ENCODE measurements at regions not wholly inside any gene's neighbourhood (a gene's known extent, or its start where the extent isn't known, plus 50 kb on each side); places are given as distances from the start of the nearest gene placed in this dataset.

DNA sequence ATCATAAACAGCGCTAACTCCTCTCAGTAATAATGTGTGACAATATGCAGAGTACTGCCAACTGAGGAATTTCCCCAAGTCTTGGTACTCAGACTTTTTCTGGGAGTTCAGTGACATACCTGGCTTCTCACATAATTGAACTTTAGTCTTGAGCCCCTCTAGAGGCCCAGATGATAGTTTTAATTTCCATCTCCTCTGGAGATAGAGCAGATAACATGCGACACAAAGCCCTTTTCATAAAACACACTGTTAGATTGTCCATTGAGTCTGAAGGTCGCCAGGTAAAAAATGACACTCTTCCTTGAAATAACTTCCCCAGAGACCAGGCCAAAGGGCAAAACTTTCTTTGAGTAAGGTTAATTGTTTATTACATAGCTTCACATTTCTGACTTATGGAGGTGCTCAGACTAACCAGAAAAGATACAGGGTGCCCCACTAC, 476.0 kb downstream of the RASEF start:
- Histone ChIP-seq H3K4me1 (ENCODE audit: control insufficient read depth, insufficient read depth, low read length) (no peaks in the 10 kb centered on the region), H3K4me3 (ENCODE audit: low read length) (no peak overlapping the region), H3K27me3 (ENCODE audit: control insufficient read depth, insufficient read depth, low read length, poor library complexity, severe bottlenecking) (no peaks in the 10 kb centered on the region), H3K9me3 (ENCODE audit: control insufficient read depth, low read length) (no peaks in the 10 kb centered on the region), H3K36me3 (ENCODE audit: control insufficient read depth, insufficient read depth, low read length) (no peaks in the 10 kb centered on the region), H3K9ac (ENCODE audit: extremely low read depth, low read length, poor library complexity, severe bottlenecking) (no peak overlapping the region), H3K27ac (ENCODE audit: low read depth, low read length) (no peak overlapping the region)
- H3K9me3 Mint-ChIP-seq, result no peaks in the 10 kb centered on the region
- H3K27me3 Mint-ChIP-seq (ENCODE audit: insufficient read depth), result no peaks in the 10 kb centered on the region
- TF ChIP-seq, protein P1, sequence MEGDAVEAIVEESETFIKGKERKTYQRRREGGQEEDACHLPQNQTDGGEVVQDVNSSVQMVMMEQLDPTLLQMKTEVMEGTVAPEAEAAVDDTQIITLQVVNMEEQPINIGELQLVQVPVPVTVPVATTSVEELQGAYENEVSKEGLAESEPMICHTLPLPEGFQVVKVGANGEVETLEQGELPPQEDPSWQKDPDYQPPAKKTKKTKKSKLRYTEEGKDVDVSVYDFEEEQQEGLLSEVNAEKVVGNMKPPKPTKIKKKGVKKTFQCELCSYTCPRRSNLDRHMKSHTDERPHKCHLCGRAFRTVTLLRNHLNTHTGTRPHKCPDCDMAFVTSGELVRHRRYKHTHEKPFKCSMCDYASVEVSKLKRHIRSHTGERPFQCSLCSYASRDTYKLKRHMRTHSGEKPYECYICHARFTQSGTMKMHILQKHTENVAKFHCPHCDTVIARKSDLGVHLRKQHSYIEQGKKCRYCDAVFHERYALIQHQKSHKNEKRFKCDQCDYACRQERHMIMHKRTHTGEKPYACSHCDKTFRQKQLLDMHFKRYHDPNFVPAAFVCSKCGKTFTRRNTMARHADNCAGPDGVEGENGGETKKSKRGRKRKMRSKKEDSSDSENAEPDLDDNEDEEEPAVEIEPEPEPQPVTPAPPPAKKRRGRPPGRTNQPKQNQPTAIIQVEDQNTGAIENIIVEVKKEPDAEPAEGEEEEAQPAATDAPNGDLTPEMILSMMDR (conservative IDR thresholded peaks at IDR 0.05), result no peak
- 96 to 100% methylated on average over 1 to 3 of the region's 3 CpGs for WGBS, 2 experiments (ENCODE audit: insufficient coverage in 1 of 2, insufficient read length in 1 of 2)
- H3K36me3 Mint-ChIP-seq (ENCODE audit: low read depth), result no peaks in the 10 kb centered on the region
- DNase-seq, result no peak
- no peak overlapping the region for H3K27ac Mint-ChIP-seq
- H3K4me1 Mint-ChIP-seq, result no peaks in the 10 kb centered on the region
- no peak overlapping the region for H3K4me3 Mint-ChIP-seq

DNA sequence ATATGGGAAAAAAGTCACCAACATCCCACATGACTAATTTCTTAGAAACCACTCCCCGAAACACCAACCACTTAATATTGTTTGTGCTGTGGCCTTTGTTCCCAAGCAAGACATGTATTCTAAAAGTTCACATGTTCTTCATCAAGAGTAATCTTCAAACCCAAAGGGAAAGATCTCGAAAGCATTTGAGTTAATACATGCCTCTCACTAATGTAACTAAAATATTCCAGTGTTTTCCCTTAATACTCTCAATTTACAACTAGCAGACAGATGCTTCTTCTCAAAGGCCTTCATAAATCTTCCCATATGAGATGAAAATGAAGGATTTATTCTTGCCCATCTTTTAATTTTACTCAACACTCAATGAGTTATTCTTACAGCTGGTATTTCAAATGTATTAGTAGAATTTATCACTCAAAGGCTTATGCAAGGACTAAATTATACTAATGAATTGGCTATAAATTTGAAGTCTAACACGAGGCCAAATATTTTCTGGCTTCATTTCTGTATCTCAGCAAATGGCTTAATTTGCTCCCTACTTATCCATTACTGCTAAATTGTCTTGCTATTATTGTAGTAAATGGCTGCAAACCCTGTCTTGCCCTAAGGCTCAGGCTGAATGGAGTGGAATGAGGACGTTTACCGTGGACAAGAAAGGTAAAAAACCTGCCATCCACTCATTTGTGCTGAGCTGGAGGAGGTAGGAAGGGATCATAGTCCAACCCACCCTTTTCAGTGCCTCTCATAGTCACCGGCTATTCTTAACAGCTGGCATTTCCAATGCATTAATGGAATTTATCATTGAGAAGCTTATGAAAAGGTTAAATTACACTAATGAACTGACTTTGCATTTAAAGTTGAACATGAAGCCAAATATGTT, 474.4 kb downstream of the RASEF start:
- Histone ChIP-seq H3K36me3 (ENCODE audit: control insufficient read depth, insufficient read depth, low read length) (no peaks in the 10 kb centered on the region), H3K9ac (ENCODE audit: extremely low read depth, low read length, poor library complexity, severe bottlenecking) (no peak overlapping the region), H3K27me3 (ENCODE audit: control insufficient read depth, insufficient read depth, low read length, poor library complexity, severe bottlenecking) (no peaks in the 10 kb centered on the region), H3K27ac (ENCODE audit: low read depth, low read length) (no peak overlapping the region), H3K9me3 (ENCODE audit: control insufficient read depth, low read length) (no peaks in the 10 kb centered on the region), H3K4me1 (ENCODE audit: control insufficient read depth, insufficient read depth, low read length) (no peaks in the 10 kb centered on the region), H3K4me3 (ENCODE audit: low read length) (no peak overlapping the region)
- no peak overlapping the region for H3K4me3 Mint-ChIP-seq
- no peak for DNase-seq
- no peak overlapping the region for H3K27ac Mint-ChIP-seq
- H3K36me3 Mint-ChIP-seq (ENCODE audit: low read depth), result no peaks in the 10 kb centered on the region
- 92% methylated on average over 4 to 6 of the region's 6 CpGs for WGBS, 2 experiments (ENCODE audit: insufficient coverage in 1 of 2, insufficient read length in 1 of 2)
- TF ChIP-seq, protein P1 (conservative IDR thresholded peaks at IDR 0.05), result no peak
- H3K9me3 Mint-ChIP-seq, result no peaks in the 10 kb centered on the region
- no peaks in the 10 kb centered on the region for H3K27me3 Mint-ChIP-seq (ENCODE audit: insufficient read depth)
- H3K4me1 Mint-ChIP-seq, result no peaks in the 10 kb centered on the region

DNA sequence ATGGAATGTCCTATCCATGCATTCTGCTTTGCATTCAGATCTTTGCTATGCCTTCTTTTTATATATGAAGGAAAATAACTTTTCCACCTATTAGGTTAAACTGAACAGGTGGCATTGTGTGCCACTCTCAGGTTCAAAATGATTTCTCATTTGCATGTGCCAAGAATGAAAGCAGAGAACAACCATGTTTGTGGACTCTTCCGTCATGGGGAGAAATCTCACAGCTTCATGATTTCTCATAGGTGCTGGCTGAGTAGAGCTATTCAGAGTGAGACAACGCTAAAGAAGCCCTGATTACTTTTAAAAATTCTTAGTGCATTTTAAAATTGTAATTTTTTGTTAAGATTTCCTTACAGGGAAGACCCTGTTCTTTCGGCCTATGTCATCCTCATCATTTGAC, 472.1 kb downstream of the RASEF start:
- Histone ChIP-seq H3K27ac (ENCODE audit: low read depth, low read length) (no peak overlapping the region), H3K4me3 (ENCODE audit: low read length) (no peak overlapping the region), H3K4me1 (ENCODE audit: control insufficient read depth, insufficient read depth, low read length) (no peaks in the 10 kb centered on the region), H3K9me3 (ENCODE audit: control insufficient read depth, low read length) (no peaks in the 10 kb centered on the region), H3K27me3 (ENCODE audit: control insufficient read depth, insufficient read depth, low read length, poor library complexity, severe bottlenecking) (no peaks in the 10 kb centered on the region), H3K9ac (ENCODE audit: extremely low read depth, low read length, poor library complexity, severe bottlenecking) (no peak overlapping the region), H3K36me3 (ENCODE audit: control insufficient read depth, insufficient read depth, low read length) (no peaks in the 10 kb centered on the region)
- H3K9me3 Mint-ChIP-seq, result no peaks in the 10 kb centered on the region
- no peak for DNase-seq
- no peaks in the 10 kb centered on the region for H3K27me3 Mint-ChIP-seq (ENCODE audit: insufficient read depth)
- TF ChIP-seq, protein P1 (conservative IDR thresholded peaks at IDR 0.05), result no peak
- 92 to 100% methylated on average over 2 to 3 of the region's 3 CpGs for WGBS, 2 experiments (ENCODE audit: insufficient coverage in 1 of 2, insufficient read length in 1 of 2)
- no peaks in the 10 kb centered on the region for H3K36me3 Mint-ChIP-seq (ENCODE audit: low read depth)
- no peak overlapping the region for H3K4me3 Mint-ChIP-seq
- peaks cover 2% of the 10 kb centered on the region for H3K4me1 Mint-ChIP-seq
- no peak overlapping the region for H3K27ac Mint-ChIP-seq
